ENCODE measurements at regions not wholly inside any gene's neighbourhood (a gene's known extent, or its start where the extent isn't known, plus 50 kb on each side); places are given as distances from the start of the nearest gene placed in this dataset.

- TF ChIP-seq GATA3 (IDR thresholded peaks at IDR 0.05; ENCODE audit: low read depth, low read length), result no peak
- no peak for TF ChIP-seq GATA2 (IDR thresholded peaks at IDR 0.05; ENCODE audit: low read depth, low read length)
These were observed 56.9 kb upstream of the DCN start for GRCh38 chr12:91239481-91239880.
